ENCODE measurements at regions not wholly inside any gene's neighbourhood (a gene's known extent, or its start where the extent isn't known, plus 50 kb on each side); places are given as distances from the start of the nearest gene placed in this dataset.

DNA sequence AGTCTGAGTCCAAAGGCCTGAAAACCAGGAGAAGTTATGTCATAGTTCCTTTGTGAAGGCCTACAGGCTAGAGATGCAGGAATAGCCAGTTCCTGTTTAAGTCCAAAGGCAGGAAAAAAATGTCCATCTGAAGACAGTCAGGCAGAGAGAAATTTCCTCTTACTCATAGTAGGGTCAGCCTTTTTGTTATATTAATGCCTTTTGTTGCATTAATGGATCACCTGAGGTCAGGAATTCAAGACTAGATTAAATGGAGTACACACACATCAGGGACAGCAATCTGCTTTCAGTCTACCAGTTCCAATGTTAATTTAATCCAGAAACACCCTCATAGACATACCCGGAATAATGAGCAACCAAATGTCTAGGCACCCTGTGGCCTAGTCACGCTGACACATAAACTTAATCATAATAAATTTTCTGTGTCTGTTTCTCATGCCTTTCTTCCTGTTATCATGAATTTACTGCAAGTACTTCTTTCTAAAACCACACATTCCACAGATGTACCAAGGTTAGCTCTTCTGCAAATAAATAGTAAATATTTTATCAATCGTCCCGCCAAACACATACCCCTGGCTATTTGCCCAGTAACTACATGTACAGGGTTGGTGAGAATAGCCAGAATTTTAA lies 703.9 kb downstream of the EFNA5 start:
- no peak for DNase-seq

DNA sequence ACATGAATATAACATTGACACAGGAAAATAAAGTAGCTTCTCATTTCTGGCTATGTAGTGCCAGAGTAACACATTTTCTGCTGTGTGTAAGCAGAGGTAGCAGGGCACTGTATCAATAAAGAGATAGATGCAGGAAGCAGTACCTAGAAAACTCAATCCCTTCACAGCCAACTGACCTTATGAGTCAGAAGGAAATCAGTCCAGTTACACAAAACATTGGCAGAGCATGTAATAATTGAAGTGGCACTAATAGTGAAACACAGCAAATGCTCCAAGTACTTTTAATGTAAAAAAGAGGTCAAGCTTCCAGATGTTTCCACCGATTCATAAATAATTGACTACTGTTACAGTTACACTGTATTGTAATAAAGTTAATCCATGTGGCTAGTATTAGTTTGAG lies 706.6 kb downstream of the EFNA5 start:
- DNase-seq, result no peak

DNA sequence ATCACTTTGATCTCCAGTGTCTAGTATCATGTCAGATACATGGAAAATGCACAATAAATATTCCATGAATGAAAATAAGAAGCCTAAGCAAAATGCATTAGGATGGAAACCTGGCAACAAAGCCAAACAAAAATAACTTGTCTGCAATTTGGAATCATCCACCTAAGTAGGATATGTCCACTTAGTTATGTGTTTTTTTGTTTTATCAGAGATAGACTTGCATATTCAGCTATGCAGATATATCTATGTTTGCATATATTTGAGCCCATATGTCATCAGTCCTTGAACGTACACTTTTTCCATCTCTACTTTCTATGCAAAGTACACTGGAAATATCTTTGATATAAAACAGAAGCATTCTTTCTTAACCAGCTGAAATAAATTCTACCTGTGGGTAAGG lies 707.1 kb downstream of the EFNA5 start:
- DNase-seq, result no peak

DNA sequence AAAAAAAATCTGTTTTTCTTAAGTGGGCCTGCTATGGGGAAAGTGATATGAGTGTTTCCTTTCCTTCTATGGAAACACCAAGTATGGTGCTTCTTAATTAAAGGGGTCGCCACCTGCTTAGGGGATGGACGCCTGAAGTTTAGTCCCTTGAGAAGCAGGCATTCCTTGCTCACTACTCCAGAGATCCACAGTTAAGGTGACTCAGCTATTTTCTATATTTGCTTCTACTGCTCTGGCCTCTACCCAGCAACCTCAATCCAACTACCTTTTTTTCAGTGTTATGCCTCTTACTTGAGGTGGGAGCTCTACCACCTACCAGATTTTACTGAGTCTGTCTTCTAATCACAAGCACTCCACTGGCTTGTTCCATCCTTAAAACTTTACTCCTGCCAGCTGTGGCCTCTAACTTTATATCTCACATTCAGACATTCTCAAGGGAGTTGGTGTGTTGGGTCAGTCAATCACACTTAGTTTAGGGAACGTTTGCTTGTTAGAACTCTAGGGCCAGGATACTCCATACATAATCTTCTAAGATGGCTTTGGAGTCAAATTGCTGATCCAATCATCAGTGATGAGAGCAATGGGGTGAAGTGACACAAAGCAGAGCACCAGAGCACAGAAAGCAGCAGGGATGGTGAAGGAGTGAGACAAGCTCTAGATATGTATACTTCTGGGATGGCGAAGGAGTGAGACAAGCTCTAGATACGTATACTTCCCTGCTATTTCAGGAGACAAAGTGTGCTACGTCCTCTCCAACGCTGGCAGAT lies 708.1 kb downstream of the EFNA5 start:
- DNase-seq, result no peak

DNA sequence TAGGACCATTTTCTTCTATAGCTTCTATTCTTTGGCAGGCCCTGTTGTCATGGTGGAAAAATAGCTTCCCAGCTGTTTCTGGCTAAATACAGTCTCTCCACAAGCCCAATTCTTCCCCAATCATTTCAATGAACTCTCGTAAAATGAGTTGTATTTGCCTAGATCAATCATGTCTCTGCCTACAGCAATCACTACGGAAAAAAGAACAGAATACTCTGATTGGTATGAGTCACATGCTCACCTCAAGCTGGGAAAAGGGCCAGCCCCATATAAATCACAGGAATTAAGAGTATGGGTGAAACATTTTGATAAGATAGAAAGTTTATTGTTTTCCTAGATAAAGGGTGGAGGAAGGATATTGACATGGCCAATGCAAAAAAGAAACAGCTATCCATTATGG lies 711.4 kb downstream of the EFNA5 start:
- DNase-seq, result no peak

DNA sequence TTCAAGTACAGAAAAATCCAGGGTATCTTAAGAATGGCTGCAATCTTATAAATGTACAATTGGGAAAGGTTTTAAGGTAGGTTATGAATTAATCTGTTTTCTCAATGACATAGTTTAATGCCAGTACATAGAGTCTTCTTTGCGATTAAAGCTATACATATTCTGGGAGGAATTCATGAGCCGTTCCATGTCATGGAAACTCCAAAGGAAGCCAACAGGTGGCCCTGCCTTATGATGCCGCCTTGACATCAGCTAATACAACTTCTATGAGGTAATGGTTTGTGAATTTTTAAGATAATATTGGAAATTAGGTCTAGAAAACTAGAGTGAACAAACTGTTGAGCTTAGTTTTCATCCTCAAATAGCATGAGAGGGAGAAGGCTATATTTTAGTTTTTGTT lies 713.4 kb downstream of the EFNA5 start:
- no peak for DNase-seq

DNA sequence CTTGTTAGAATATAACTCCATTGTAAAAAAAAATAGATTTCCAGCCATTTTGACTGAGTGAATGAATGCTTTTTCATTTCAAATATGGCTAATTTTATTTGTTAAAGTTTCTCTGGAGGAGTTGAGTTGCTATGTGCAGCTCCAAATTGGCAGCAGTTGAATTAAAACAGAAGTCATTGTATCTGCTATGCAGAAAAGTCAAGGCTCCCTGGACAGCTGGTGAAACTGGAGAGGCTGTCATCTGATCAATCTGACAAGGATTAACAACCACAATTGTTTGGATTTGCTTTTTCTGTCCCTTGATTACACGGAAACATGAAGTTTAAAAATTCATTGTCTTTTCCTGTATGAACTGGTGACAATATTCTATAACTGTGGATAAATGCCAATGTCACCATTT lies 713.9 kb downstream of the EFNA5 start:
- DNase-seq, result no peak

DNA sequence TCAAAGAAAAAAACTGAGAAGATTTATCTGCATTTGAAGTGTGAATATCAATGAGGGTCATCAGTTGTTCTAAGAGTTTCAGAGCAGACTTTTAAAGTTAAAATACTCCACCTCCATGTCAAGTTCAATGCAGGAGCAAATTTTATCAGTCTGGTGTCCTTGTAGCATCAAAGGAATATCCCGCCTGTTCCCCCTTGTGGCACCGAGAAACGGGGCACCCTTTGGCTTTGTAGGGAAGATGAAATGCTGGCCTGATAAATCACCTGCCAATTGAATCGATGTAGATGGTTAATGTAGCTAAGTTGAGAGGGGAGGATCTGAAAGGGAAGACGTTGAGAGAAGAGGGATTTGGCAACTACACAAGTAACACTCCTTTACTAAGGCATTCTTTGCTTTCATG lies 714.5 kb downstream of the EFNA5 start:
- DNase-seq, result no peak

DNA sequence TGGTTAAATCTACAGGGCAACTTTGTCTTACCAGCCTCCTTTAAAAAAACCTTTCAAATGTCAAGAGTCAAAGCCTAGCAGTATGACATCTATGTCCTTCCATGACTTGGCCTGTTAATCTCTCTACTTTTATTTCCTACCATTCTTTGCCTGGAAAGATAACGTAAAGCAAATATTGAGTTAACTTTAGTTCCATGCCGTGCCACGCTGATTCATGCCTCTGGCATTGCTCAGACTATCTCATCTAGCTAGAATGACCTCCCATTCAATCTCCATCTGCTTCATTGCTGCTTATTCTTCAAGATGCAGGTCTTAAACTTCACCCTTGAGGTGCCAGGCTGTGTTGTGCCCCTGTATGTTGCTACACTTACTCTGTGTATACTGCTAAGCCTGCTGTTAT lies 729.8 kb downstream of the EFNA5 start:
- DNase-seq, result no peak

DNA sequence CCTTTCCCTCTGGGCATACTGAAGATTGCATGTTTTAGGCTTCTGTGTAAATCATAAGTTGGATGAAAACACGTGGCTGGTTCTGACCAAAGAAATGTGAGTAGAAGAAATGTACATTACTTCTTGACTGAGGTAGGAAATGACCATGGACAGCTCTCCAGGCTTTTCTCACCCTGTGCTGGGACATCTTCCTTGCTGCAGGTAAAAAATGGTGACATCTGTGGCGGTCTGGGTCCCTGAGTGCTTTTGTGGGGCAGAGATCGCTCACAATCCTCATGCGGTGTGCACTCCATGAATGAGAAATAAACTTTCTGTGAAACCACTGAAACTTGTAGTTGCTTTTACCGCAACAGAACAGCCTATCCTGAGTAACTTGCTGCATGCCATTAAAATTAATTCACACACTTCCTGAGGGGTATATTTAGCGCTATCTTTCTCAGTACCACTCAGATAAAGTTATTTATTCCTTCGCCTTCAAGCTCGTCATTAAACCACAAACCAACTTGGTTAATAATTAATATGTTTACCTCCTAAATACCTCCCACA lies 730.4 kb downstream of the EFNA5 start:
- no peak for DNase-seq

DNA sequence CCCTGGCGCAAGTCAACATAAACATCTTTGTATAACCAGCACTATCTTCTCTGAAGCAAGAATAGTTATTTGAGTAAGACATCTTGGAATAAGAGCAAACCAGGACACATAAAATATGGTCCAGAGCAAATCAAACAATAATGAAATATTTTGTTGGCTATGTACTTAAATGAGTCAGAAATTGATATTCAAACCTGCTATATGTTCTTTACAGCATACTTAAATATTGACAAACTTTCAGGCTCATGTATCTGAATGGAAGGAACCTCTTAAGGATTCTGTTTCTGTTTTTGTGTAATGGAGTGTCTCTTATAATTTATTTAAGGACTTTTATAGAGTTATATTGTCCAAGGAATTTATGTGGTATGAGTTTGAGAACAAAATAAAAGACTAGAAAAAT lies 747.3 kb downstream of the EFNA5 start:
- DNase-seq, result no peak

DNA sequence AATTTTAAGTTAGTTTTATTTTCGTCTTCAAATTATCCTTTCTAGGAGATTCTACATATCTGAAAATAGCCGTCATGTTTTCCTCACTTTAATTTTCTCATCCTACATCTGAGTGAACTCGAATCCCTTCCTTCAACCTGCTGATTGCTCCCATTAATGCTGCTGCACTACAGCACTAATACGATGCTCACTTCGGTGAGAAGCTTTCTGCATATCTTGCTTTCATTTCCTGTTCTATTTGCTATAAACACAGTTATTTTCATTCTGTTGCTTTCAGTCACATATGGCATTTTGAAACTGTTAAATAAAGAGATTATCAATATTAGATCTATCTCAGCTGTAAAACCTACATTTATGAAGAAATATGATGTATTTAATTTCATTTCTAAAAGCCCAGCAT lies 749.2 kb downstream of the EFNA5 start:
- no peak for DNase-seq

DNA sequence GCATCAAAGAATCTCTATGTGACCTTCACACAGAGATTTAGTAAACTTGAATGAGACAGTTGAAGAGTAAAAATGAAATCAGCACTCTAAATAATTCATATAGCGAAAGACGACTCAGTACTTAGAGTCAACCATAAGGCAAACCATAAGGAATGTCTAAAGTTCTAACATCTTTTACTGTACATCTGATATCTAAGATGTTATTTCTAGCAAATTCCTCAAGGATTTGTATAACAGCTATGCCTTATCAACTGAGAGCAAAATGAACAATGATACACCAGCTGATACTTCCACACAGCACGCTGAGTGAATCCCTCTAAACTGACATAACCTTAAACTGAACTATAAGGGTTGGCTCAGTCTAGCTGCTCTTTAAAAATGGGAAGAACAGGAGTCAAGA lies 760.3 kb downstream of the EFNA5 start:
- no peak for DNase-seq

DNA sequence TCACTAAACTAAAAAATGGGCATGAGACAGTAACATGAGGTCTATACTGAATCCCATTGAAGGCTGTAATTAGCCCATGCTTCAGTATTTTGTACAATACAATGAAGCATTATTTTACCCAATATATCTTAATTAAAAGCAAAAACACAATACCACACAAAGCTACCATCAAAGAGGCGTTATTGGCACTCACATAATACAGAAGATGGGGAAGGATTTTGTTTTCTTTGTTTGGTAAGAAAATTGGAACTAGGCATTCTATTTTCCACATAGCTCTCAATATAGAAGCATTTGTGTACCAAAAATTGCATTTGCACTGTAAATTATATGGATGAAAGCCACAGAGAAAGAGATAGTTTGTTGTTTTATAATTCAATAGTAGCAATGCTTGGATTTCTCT lies 761.0 kb downstream of the EFNA5 start:
- DNase-seq, result no peak

DNA sequence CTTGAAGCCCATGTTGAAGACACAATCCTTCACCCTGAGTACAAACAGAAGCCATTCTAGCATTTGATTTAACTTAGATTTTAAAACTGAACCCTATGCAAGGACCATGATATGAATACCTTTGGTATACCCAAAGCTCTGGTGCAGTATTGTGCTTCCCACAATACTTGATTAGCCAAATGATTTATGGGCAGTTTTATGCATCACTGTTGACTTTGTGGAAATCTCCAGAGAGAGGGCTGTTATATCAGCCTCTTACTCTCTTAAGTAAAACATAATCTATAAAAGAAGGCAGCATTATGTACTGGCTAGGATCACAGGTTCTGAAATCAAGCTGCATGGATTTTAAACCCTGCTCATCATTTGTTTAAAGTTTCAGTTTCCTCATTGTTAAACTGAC lies 762.8 kb downstream of the EFNA5 start:
- no peak for DNase-seq

DNA sequence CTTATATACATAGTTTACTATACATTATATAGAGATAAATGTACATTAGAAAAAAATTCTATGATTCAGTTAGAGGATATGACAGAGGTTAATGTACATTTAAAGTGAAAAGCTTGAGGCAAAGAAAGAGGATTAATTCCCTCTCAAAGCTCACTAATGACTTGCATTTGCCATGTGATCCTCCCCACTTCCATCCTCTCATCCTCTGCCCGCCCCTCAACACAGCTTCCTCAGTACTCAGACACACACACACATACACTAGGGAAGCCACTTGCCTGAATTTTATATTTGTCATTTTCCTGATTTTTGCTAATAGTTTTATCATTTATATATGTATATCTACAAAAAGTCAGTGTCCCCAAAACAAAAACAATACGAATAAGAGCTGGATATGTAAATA lies 764.5 kb downstream of the EFNA5 start:
- no peak for DNase-seq

DNA sequence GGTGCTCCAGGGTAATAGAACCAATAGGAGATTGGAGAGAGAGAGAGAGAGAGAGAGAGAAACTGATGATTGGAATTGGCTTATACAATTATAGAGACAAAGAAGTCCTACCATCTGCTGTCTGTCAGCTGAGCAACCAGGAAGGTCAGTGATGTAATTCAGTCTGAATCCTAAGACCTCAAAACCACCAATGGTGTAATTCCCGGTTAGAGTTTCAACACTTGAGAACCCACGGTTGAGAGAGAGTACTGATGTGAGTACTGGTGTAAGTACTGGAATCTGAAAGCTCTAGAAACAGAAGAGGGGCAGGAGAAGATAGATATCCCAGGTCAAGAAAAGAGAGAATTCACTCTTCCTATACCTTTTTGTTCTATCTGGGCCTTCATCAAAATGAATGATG lies 775.8 kb downstream of the EFNA5 start:
- no peak for DNase-seq

DNA sequence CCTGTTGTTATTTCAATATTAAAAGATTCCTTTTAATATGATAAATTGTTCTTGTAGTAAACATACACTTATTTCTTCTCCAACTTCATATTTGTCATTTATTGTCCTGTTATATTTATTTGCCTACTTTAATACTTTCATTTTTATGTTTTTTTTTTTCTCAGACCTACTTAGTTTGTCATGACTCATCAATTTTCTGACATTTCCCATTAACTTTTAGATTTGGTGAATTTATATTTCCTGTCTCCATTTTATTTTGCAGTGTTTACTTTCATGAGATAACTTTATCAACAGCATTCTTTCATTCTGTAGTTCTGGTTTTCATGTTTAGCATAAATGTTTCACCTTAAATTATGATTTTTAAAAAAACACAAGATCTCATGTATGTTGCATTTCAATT lies 788.7 kb downstream of the EFNA5 start:
- DNase-seq, result no peak

DNA sequence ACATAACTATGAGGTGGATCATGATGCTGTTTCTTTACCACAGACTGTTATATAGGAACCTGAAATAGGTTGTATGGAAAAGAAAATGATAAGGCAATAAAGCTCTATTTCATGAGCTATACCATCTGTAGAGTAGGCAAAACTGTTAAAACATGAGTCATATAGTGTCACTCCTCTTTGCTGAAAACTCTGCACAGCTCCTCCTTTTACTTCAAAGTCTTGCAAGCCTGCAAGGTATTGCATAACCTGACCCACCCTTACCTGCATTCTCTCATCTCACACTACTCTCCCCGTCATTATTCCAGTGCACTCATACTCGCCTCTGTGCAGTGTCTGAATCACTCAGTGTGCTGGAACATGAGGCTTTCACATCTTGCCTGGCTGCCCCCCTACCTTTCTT lies 790.1 kb downstream of the EFNA5 start:
- peak; percentile 24 for DNase-seq

DNA sequence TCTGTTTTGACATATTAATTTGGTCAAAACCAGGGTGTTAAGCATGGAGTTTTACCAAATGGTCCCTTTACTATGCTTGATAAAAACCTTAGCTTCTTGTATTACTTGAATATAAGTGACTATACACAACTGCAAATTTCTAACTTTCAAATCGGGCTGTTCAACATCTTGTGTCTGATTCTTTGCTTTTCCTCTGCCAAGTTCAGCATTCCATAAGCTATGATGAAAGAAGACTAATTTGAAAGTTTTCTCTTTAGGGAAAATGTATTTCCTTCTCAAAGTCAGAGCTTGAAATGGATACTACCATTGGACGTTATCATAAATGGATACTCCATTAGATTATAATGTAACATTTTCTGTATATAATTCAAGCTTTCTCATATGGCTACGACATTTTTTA lies 792.9 kb downstream of the EFNA5 start:
- no peak for DNase-seq

DNA sequence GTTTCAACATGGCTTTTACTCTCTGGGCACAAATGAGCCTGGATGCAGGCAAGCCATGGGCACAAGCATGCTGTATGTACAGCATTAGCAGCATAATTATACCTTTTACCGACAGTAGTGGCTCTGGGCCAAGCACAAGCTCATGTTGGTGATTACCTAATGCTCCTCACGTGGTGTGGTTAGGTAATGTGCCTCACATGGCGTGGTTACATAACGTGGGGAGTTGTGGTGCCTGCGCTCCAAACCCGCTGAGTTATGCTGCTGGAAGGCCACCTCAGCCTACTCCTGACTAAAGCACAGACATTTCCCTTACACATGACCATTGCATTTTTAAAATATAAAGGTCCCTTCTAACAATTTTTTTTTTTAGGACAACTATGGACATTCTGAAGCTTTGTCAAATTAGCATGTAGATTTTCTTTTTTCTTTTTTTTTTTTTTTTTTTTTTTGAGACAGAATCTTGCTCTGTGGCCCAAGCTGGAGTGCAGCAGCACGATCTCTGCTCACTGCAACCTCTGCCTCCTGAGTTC lies 794.0 kb downstream of the EFNA5 start:
- no peak for DNase-seq

DNA sequence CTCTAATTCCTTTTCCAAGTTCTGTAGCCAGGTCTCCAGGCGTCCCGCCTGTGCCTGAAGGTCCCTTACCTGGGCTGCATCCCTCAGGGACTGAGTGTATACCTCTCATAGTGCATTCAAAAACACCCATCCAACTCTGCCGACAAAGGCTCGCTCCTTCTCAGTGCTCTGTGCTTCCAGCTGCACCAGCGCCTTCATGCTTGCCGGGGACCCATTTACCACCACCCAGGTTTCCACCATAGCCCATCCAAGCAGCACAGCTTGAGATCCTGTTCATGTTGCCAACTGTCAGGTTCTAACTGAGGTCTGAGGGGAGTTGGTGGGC lies 794.5 kb downstream of the EFNA5 start:
- DNase-seq, result no peak

DNA sequence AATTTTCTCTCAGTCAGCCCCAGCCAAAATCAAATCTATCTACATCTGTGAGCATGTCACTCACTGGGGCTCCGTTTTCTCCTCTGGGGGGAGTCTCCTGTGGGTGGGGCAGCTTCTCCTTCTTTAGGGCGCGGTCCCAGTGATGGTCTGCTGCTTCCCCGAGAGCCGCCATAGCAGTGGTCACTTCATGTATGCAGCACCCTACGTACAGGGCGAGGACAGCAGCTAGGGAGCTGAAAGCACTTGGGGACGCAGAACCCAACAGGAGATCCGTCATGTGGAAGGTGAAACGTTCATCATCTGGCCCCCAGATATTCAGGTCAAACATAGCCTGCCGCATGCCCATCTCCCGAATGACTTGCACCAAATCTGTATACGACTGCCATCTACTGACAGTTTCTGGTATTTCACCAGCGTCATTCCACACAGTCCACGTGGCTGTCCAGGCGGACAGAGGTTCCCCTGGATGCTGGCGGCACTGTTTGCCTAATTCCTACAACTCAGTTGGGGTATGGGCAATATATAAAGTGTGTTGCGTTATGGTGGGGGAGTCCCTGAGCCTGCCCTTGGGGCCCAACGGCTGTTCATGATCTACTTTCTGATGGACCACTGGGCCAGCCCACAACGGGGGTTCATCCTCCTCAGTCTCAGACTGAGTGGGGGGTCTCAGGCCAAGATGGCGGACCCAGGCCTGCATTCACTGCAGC lies 795.0 kb downstream of the EFNA5 start:
- peak; percentile 11 for DNase-seq

DNA sequence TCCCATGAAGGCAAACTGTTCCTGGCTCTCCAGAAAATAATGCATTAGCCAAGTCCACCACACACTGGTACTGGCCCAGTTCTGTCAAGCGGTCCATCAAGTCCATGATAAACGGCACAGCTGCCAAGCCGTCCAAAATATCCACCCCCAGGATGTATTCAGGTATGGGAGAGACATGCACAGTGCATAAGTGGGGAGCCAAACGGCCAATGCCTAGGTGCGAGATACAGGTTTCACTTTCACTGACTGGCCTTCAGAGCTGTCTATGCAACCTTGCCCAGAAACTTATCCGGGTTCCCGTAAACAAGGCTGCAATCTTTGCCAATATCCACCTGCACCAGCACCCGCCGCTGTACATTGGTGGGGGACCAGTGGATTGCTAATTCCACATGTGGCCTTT lies 795.8 kb downstream of the EFNA5 start:
- no peak for DNase-seq
